ENCODE measurements at regions not wholly inside any gene's neighbourhood (a gene's known extent, or its start where the extent isn't known, plus 50 kb on each side); places are given as distances from the start of the nearest gene placed in this dataset.

- TF ChIP-seq CTCF (IDR thresholded peaks at IDR 0.05), result no peak
- TF ChIP-seq SIN3A (IDR thresholded peaks at IDR 0.05; ENCODE audit: borderline replicate concordance, insufficient read depth, low read depth, low read length), result no peak
- TF ChIP-seq TCF7L2 (IDR thresholded peaks at IDR 0.05; ENCODE audit: low read depth, low read length), result no peak
- no peak for TF ChIP-seq POLR2AphosphoS5 (IDR thresholded peaks at IDR 0.05; ENCODE audit: low read depth, low read length)
- TF ChIP-seq REST (IDR thresholded peaks at IDR 0.05; ENCODE audit: insufficient read depth in 1 of 2, low read depth in 2 of 2, low read length in 1 of 2), result no peak
These were observed 158.5 kb upstream of the MXRA5 start for GRCh38 chrX:3504916-3505315.

Measured in Panc1 (cell line).